ACC112 (cell line): ENCODE measurements at regions not wholly inside any gene's neighbourhood (a gene's known extent, or its start where the extent isn't known, plus 50 kb on each side); places are given as distances from the start of the nearest gene placed in this dataset.

Experiments used
- H2AFZ ChIP-seq: fragments of 200-600 bp; sonication (generic); one replicate; pipeline ENCODE4 v1.6.0; 2017; ENCODE audit warnings: antibody characterized with exemption, low read length; ENCODE audit not compliant: unreplicated experiment
- H3K27ac ChIP-seq: fragments of 200-600 bp; sonication (generic); 2 replicates; pipeline ENCODE4 v1.5.1; 2014; ENCODE audit warnings: low read depth, mild to moderate bottlenecking, antibody characterized with exemption, low read length, moderate library complexity
- H3K27me3 ChIP-seq: fragments of 200-600 bp; sonication (generic); 2 replicates; pipeline ENCODE4 v1.6.1; 2014; ENCODE audit warnings: mild to moderate bottlenecking, antibody characterized with exemption, low read length, moderate library complexity, mixed read lengths; ENCODE audit not compliant: insufficient read depth
- H3K36me3 ChIP-seq: fragments of 200-600 bp; sonication (generic); 2 replicates; pipeline ENCODE4 v1.6.1; 2016; ENCODE audit warnings: mild to moderate bottlenecking, antibody characterized with exemption, low read length, moderate library complexity, mixed read lengths; ENCODE audit not compliant: insufficient read depth
- H3K4me1 ChIP-seq: fragments of 200-600 bp; sonication (generic); one replicate; pipeline ENCODE4 v1.6.1; 2016; ENCODE audit warnings: low read length, mixed read lengths; ENCODE audit not compliant: insufficient read depth, unreplicated experiment, control insufficient read depth
- H3K4me3 ChIP-seq: fragments of 200-600 bp; sonication (generic); 2 replicates; pipeline ENCODE4 v1.5.1; 2014; ENCODE audit warnings: mild to moderate bottlenecking, low read depth, low read length
- H3K79me2 ChIP-seq: fragments of 200-600 bp; sonication (generic); one replicate; pipeline ENCODE4 v1.6.0; 2016; ENCODE audit warnings: low read length; ENCODE audit not compliant: control insufficient read depth, unreplicated experiment, insufficient read depth

DNA sequence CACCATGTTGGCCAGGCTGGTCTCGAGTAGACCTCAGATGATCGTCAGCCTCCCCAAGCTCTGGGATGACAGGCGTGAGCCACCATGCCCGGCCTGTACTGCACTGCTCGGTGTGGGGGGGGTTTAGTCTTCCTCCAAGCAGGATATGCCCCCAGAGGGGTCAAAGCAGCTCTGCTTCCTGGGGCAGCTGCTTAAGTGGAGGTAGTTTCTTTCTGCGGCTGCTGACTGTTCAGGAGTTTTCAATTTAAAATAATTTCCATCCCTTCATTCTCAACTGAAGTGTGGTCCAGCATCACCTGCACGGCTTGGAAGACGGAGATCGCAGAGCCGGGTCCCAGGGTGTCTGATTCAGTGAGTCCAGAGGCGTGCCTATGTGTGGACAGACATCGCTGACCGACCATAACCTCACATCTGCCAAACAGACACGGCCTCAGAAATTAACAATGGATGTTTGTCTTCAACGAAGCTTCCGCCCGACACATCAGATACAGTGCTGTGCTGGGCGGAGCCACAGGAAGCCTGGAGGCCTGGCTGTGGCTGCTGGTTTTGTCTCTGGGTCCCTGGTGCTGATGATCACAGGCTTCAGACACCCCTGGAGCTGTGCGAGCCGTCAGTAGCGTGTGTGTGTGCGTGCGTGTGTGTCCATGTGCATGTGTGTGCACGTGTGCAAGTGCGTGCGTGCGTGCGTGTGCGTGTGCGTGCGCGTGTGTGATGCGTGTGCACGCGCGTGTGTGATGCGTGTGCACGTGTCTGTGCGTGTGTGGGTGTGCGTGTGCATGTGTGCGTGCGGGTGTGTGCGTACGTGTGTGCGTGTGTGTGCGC, 226.5 kb upstream of the PITRM1 start:
- H3K4me3 ChIP-seq, result no peak overlapping the region
- no peaks in the 10 kb centered on the region for H3K4me1 ChIP-seq
- no peaks in the 10 kb centered on the region for H3K79me2 ChIP-seq

GRCh38 chr10:3397846-3398245, 225.3 kb upstream of the PITRM1 start:
- H3K27me3 ChIP-seq, result no peaks in the 10 kb centered on the region
- H3K36me3 ChIP-seq, result no peaks in the 10 kb centered on the region
- H2AFZ ChIP-seq, result no peak overlapping the region
- H3K27ac ChIP-seq, result no peak overlapping the region
- no peaks in the 10 kb centered on the region for H3K79me2 ChIP-seq
- no peaks in the 10 kb centered on the region for H3K4me1 ChIP-seq
- no peak overlapping the region for H3K4me3 ChIP-seq

More for the DNA sequence above, 226.5 kb upstream of the PITRM1 start:
- H3K27me3 ChIP-seq, result no peaks in the 10 kb centered on the region
- H2AFZ ChIP-seq, result no peak overlapping the region
- no peak overlapping the region for H3K27ac ChIP-seq
- H3K36me3 ChIP-seq, result no peaks in the 10 kb centered on the region

GRCh38 chr10:3397231-3397630, 224.6 kb upstream of the PITRM1 start:
- Histone ChIP-seq H3K4me1 (no peaks in the 10 kb centered on the region), H3K4me3 (no peak overlapping the region), H3K27me3 (no peaks in the 10 kb centered on the region), H2AFZ (no peak overlapping the region), H3K27ac (no peak overlapping the region), H3K36me3 (no peaks in the 10 kb centered on the region), H3K79me2 (no peaks in the 10 kb centered on the region)

GRCh38 chr10:3396116-3396515, 223.5 kb upstream of the PITRM1 start:
- no peaks in the 10 kb centered on the region for H3K36me3 ChIP-seq
- no peak overlapping the region for H3K4me3 ChIP-seq
- H3K4me1 ChIP-seq, result no peaks in the 10 kb centered on the region
- no peak overlapping the region for H3K27ac ChIP-seq
- no peaks in the 10 kb centered on the region for H3K27me3 ChIP-seq
- H3K79me2 ChIP-seq, result no peaks in the 10 kb centered on the region
- H2AFZ ChIP-seq, result no peak overlapping the region

DNA sequence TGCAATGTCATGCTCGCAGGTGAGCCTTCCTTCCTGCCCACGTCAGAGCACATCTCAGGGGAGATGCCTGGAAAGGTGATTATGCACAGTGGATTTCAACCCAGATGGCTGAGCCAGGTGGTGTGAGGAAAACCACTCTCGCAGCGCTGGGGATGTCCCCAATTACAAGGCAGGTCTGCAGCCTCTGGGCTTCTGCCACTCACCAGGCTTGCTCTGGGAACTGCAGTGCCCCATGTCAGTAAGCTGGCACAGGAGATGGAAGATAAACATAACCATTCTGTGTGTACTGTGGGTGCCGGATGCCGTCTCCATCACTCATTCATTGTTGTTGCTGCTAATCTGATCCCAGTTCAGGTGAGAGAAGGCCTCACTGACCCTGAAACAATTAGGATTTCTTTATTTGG, 222.9 kb upstream of the PITRM1 start:
- Histone ChIP-seq H3K4me1 (no peaks in the 10 kb centered on the region), H3K79me2 (no peaks in the 10 kb centered on the region), H3K27me3 (0 out of 2 replicates have a peak, but pooled peaks cover 4% of the 10 kb centered on the region), H3K27ac (no peak overlapping the region), H3K4me3 (no peak overlapping the region), H2AFZ (no peak overlapping the region), H3K36me3 (no peaks in the 10 kb centered on the region)

DNA sequence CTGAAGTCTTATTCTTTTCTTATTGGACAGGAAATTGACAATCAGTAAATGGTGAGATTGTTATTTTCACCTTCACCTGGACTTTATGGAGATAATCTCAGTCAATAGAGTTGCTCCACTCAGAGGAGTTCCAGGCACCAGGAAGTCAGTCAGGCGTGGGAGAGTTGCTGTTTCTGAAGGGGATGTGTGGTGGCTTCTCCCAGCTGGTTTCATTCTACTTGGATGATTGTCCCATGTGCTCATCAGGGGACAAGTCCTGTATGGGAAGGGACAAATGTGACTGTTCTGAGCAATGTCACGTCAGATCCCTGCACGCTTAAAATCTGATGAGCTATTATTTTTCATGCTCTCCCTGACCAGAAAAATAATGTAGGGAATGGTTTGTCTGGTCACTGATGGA, 222.5 kb upstream of the PITRM1 start:
- Histone ChIP-seq H3K27ac (no peak overlapping the region), H3K79me2 (no peaks in the 10 kb centered on the region), H3K36me3 (no peaks in the 10 kb centered on the region), H3K4me1 (no peaks in the 10 kb centered on the region), H3K27me3 (0 out of 2 replicates have a peak, but pooled peaks cover 5% of the 10 kb centered on the region), H3K4me3 (no peak overlapping the region), H2AFZ (no peak overlapping the region)

- H3K4me3 ChIP-seq, result no peak overlapping the region
- H3K4me1 ChIP-seq, result no peaks in the 10 kb centered on the region
- no peaks in the 10 kb centered on the region for H3K79me2 ChIP-seq
- no peak overlapping the region for H3K27ac ChIP-seq
- H3K36me3 ChIP-seq, result no peaks in the 10 kb centered on the region
- 0 out of 2 replicates have a peak, but pooled peaks cover 5% of the 10 kb centered on the region for H3K27me3 ChIP-seq
- H2AFZ ChIP-seq, result no peak overlapping the region
Observed at GRCh38 chr10:3393958-3394357, 221.4 kb upstream of the PITRM1 start.

DNA sequence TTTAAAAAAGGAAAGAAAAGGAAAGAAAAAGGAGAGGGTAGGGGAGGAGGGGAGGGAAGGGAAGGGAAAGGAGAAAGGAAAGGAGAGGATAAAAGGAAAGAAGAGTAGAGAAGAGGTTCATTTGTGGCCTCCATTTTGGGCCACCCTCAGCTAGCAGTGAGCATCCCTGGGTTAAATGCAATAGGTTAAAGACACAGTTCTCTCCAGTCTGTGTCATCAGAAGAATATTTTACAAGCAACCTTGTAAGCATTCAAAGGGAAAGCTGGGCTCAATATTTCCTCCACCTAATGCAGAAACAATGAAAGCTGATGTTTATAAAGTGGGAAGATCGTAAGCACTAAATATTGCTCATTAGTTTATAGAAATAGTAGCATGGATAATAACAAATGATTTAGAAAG, 219.1 kb upstream of the PITRM1 start:
- Histone ChIP-seq H3K36me3 (no peaks in the 10 kb centered on the region), H3K27ac (no peak overlapping the region), H2AFZ (no peak overlapping the region), H3K4me3 (no peak overlapping the region), H3K4me1 (no peaks in the 10 kb centered on the region), H3K79me2 (no peaks in the 10 kb centered on the region), H3K27me3 (0 out of 2 replicates have a peak, but pooled peaks cover 5% of the 10 kb centered on the region)

GRCh38 chr10:3389130-3389529, 216.5 kb upstream of the PITRM1 start:
- H3K4me3 ChIP-seq, result no peak overlapping the region
- peaks cover 5% of the 10 kb centered on the region; the same call in 1 of the 2 replicates for H3K27me3 ChIP-seq
- H3K36me3 ChIP-seq, result 0 out of 2 replicates have a peak, but pooled peaks cover 3% of the 10 kb centered on the region
- no peaks in the 10 kb centered on the region for H3K4me1 ChIP-seq
- H3K27ac ChIP-seq, result no peak overlapping the region
- no peaks in the 10 kb centered on the region for H3K79me2 ChIP-seq
- H2AFZ ChIP-seq, result no peak overlapping the region

GRCh38 chr10:3385487-3385886, 212.9 kb upstream of the PITRM1 start:
- peaks cover 2% of the 10 kb centered on the region; the same call in 1 of the 2 replicates for H3K27me3 ChIP-seq
- 0 out of 2 replicates have a peak, but pooled peaks cover 3% of the 10 kb centered on the region for H3K36me3 ChIP-seq
- H3K79me2 ChIP-seq, result no peaks in the 10 kb centered on the region
- no peak overlapping the region for H2AFZ ChIP-seq
- H3K27ac ChIP-seq, result no peak overlapping the region
- no peak overlapping the region for H3K4me3 ChIP-seq
- H3K4me1 ChIP-seq, result no peaks in the 10 kb centered on the region

DNA sequence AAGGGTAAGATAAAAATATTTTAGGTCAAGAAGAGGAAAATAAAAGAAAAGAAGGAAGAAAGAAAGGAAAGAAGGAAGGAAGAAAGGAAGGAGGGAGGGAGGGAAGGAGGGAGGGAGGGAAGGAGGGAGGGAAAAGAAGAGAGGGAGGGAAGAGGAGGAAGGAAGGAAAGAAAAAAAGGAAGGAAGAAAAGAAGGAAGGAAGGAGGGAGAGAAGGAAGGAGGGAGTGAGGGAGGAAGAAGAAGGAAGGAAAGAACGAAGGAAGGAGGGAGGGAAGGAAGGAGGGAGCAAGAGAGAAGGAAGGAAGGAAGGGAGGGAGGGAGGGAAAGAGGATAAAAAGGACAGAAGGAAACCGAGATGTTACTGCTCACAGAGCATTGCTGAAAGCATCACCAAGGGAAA, 209.5 kb upstream of the PITRM1 start:
- Histone ChIP-seq H3K27ac (no peak overlapping the region), H3K4me1 (no peaks in the 10 kb centered on the region), H3K4me3 (no peak overlapping the region), H2AFZ (no peak overlapping the region), H3K79me2 (no peaks in the 10 kb centered on the region), H3K36me3 (0 out of 2 replicates have a peak, but pooled peaks cover 3% of the 10 kb centered on the region), H3K27me3 (no peaks in the 10 kb centered on the region; the same call in none of the 2 replicates)
